ENCODE measurements at regions not wholly inside any gene's neighbourhood (a gene's known extent, or its start where the extent isn't known, plus 50 kb on each side); places are given as distances from the start of the nearest gene placed in this dataset.

DNA sequence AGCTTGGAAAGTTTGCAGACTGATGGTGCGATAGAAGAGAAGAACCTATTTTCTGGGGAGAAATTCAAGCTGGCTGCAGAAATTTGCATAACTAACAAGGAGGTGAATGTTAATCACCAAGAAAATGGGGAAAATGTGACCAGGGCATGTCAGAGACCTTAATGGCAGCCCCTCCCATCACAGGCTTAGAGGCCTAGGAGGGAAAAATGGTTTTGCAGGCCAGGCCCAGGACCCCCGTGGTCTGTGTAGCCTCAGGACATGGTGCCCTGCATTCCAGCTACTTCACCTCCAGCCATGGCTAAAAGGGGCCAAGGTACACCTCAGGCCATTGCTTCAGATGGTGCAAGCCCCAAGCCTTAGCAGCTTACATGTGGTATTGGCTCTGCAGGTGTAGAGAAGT lies 207.1 kb upstream of the CXorf66 start:
- TF ChIP-seq, protein P1, sequence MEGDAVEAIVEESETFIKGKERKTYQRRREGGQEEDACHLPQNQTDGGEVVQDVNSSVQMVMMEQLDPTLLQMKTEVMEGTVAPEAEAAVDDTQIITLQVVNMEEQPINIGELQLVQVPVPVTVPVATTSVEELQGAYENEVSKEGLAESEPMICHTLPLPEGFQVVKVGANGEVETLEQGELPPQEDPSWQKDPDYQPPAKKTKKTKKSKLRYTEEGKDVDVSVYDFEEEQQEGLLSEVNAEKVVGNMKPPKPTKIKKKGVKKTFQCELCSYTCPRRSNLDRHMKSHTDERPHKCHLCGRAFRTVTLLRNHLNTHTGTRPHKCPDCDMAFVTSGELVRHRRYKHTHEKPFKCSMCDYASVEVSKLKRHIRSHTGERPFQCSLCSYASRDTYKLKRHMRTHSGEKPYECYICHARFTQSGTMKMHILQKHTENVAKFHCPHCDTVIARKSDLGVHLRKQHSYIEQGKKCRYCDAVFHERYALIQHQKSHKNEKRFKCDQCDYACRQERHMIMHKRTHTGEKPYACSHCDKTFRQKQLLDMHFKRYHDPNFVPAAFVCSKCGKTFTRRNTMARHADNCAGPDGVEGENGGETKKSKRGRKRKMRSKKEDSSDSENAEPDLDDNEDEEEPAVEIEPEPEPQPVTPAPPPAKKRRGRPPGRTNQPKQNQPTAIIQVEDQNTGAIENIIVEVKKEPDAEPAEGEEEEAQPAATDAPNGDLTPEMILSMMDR (IDR thresholded peaks at IDR 0.05; ENCODE audit: low read depth, low read length) = no peak
- TF ChIP-seq EZH2phosphoT487 (IDR thresholded peaks at IDR 0.05; ENCODE audit: low read depth) = no peak

Data from OCI-LY3 (cell line).